WERI-Rb-1 (cell line): ENCODE measurements at regions not wholly inside any gene's neighbourhood (a gene's known extent, or its start where the extent isn't known, plus 50 kb on each side); places are given as distances from the start of the nearest gene placed in this dataset.

Experiments used
- DNase-seq: peaks from one replicate; pipeline ENCODE4 v3.0.0-alpha.2; 2020
- H3K27ac ChIP-seq: fragments of 250-450 bp; sonication (Bioruptor Pico); 2 replicates; pipeline ENCODE4 v1.5.1; 2020; ENCODE audit warnings: mild to moderate bottlenecking, moderate library complexity
- H3K27me3 ChIP-seq: fragments of 250-450 bp; sonication (Bioruptor Pico); 2 replicates; pipeline ENCODE4 v1.5.1; 2021; ENCODE audit warnings: mild to moderate bottlenecking, low read depth, moderate library complexity; ENCODE audit not compliant: insufficient read depth, severe bottlenecking
- H3K36me3 ChIP-seq: fragments of 250-450 bp; sonication (Bioruptor Pico); 2 replicates; pipeline ENCODE4 v1.5.1; 2020; ENCODE audit warnings: mild to moderate bottlenecking, moderate library complexity
- H3K4me3 ChIP-seq: 2 replicates; pipeline ENCODE4 v1.5.1; 2011; ENCODE audit warnings: low read depth, mild to moderate bottlenecking, control low read depth, low read length
- H3K9me3 ChIP-seq: fragments of 250-450 bp; sonication (Bioruptor Pico); 2 replicates; pipeline ENCODE4 v1.5.1; 2021; ENCODE audit warnings: mild to moderate bottlenecking, moderate library complexity; ENCODE audit not compliant: severe bottlenecking
- CTCF ChIP-seq: IDR thresholded peaks from 2 replicates; pipeline ENCODE4 v1.5.1; 2011; ENCODE audit warnings: low read depth, mild to moderate bottlenecking, control low read depth, inconsistent platforms, low read length

GRCh38 chr10:4730998-4731397 is 95.0 kb upstream of the AKR1E2 start:
- TF ChIP-seq CTCF: no peak
- no peak for DNase-seq
- Histone ChIP-seq H3K9me3 (no peaks in the 10 kb centered on the region), H3K27me3 (no peaks in the 10 kb centered on the region), H3K4me3 (no peak overlapping the region), H3K27ac (no peak overlapping the region), H3K36me3 (no peaks in the 10 kb centered on the region)

- DNase-seq: no peak
- no peak for TF ChIP-seq CTCF
- no peaks in the 10 kb centered on the region for H3K9me3 ChIP-seq
These were observed 99.9 kb upstream of the AKR1E2 start for GRCh38 chr10:4725917-4726606.

GRCh38 chr10:4723860-4724259 is 102.1 kb upstream of the AKR1E2 start:
- no peaks in the 10 kb centered on the region for H3K36me3 ChIP-seq
- H3K4me3 ChIP-seq: no peak overlapping the region
- no peaks in the 10 kb centered on the region for H3K27me3 ChIP-seq
- H3K9me3 ChIP-seq: no peaks in the 10 kb centered on the region
- H3K27ac ChIP-seq: no peak overlapping the region
- no peak for TF ChIP-seq CTCF
- DNase-seq: no peak

More at GRCh38 chr10:4725917-4726606, 99.9 kb upstream of the AKR1E2 start:
- Histone ChIP-seq H3K4me3 (no peak overlapping the region), H3K27me3 (no peaks in the 10 kb centered on the region), H3K27ac (no peak overlapping the region), H3K36me3 (no peaks in the 10 kb centered on the region)

- H3K27ac ChIP-seq: no peak overlapping the region
- no peak overlapping the region for H3K4me3 ChIP-seq
- H3K9me3 ChIP-seq: no peaks in the 10 kb centered on the region
- TF ChIP-seq CTCF: no peak
- H3K27me3 ChIP-seq: no peaks in the 10 kb centered on the region
- H3K36me3 ChIP-seq: no peaks in the 10 kb centered on the region
- DNase-seq: no peak
These were observed 103.8 kb upstream of the AKR1E2 start for GRCh38 chr10:4721999-4722753.

- Histone ChIP-seq H3K4me3 (no peak overlapping the region), H3K36me3 (no peaks in the 10 kb centered on the region), H3K27ac (no peak overlapping the region), H3K27me3 (no peaks in the 10 kb centered on the region), H3K9me3 (no peaks in the 10 kb centered on the region)
- no peak for TF ChIP-seq CTCF
- DNase-seq: no peak
These were observed 105.5 kb upstream of the AKR1E2 start for GRCh38 chr10:4720463-4720862.
